ENCODE measurements at regions not wholly inside any gene's neighbourhood (a gene's known extent, or its start where the extent isn't known, plus 50 kb on each side); places are given as distances from the start of the nearest gene placed in this dataset.
"Not testable (repeated sequence)": the region's sequence is repeated elsewhere in the genome, so short reads cannot be mapped to it uniquely, and the experiment has no call there.

DNA sequence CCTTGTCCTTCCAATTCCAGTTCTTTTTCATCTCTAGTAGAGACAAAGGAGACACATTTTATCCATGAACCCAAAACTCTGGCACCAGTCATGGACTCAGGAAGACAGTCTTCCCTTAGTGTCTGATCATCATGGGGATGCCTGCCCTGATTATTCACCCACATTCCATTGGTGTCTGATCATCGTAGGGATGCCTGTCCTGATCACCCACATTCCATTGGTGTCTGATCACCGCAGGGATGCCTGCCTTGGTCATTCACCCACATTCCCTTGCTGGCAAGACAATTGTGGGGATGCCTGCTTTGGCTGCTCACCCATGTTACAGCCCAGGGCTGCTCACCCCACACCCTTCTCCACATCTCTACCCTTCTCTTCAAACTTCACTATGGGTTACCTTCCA, 136.9 kb downstream of the ZNF675 start:
- H3K36me3 Mint-ChIP-seq; H3K27ac Mint-ChIP-seq; DNase-seq; H3K4me1 Mint-ChIP-seq (ENCODE audit: low read depth); CTCF ChIA-PET; POLR2A ChIA-PET; intact Hi-C loops (cut with micrococcal nuclease); H3K9me3 Mint-ChIP-seq; H3K4me3 Mint-ChIP-seq; H3K27me3 Mint-ChIP-seq: not testable (repeated sequence)

DNA sequence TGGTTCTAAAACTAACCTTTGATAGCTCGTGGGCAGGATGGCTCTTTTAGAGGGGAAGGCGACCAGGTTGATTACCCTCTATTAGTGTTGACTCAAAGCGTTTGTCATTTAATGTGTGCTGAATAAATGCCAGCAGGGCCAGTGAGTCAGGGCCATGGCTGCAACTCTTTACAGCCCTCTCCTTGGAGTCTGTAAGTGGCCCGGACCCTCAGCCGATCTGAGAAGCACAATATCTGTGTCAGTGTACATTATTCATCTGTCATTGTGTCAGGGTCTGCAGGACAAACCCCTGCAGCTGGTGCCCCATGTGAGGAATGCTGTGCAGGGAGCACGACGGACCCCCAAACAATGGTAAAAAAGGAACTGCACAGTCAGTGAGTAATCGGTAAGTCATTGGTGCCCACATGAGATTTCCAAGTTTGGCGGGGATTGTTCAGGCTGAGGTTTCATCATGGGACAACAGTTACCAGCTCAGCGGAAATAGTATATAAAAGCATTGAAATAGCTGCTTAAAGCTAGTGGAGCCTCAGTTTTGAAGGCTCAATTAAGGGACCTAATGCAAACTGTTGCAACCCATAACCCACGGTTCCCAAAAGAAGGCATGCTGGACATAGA, 139.1 kb downstream of the ZNF675 start:
- ChIA-PET CTCF (no interaction called here), POLR2A (no interaction called here)
- Mint-ChIP-seq H3K36me3 (no peaks in the 10 kb centered on the region), H3K27ac (no peak overlapping the region), H3K9me3 (no peaks in the 10 kb centered on the region), H3K27me3 (no peaks in the 10 kb centered on the region), H3K4me3 (no peak overlapping the region), H3K4me1 (ENCODE audit: low read depth) (no peaks in the 10 kb centered on the region)
- intact Hi-C loops (cut with micrococcal nuclease): no loop called here
- DNase-seq: no peak

DNA sequence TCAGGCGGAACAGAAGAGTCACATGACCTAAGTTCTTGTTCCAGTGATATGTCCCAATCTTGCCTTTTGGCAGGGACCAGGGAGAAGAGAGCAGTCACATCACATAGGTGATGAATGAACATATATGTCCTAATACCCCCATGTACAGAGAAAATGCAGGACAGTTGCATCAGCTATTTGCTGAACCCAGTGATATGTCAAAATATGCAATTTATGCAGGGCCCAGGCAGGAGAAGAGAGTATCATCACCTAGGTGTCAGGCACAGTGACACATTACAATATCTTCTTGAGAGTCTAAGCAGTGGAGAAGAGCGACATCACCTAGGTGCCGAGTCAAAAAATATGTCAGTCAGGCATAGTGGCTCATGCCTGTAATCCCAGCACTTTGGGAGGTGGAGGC, 139.9 kb downstream of the ZNF675 start:
- intact Hi-C loops (cut with micrococcal nuclease): no loop called here
- H3K36me3 Mint-ChIP-seq: no peaks in the 10 kb centered on the region
- H3K9me3 Mint-ChIP-seq: no peaks in the 10 kb centered on the region
- no peak for DNase-seq
- H3K27me3 Mint-ChIP-seq: no peaks in the 10 kb centered on the region
- CTCF ChIA-PET: no interaction called here
- POLR2A ChIA-PET: no interaction called here
- H3K27ac Mint-ChIP-seq: no peak overlapping the region
- H3K4me3 Mint-ChIP-seq: no peak overlapping the region
- no peaks in the 10 kb centered on the region for H3K4me1 Mint-ChIP-seq (ENCODE audit: low read depth)

DNA sequence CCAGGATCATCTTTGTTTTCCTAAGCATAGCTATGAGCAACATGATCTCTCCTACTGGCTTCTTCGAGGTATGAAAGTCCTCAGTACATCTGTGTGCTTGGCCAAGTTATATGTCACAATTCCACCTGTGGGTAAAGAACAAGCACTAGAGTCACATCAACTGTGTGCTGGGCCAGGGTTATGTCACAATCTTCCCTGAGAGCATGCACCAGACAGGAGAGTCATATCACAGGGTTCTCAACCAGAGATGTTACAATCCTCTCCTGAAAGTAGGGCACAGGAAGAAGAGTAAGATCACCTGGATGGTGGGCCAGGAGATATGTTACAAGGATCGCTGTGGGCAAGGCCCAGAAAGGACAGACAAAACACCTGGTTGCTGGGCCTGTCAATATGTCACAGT, 143.7 kb downstream of the ZNF675 start:
- no peaks in the 10 kb centered on the region for H3K9me3 Mint-ChIP-seq
- ChIA-PET POLR2A (no interaction called here), CTCF (no interaction called here)
- H3K27me3 Mint-ChIP-seq: no peaks in the 10 kb centered on the region
- no peaks in the 10 kb centered on the region for H3K4me1 Mint-ChIP-seq (ENCODE audit: low read depth)
- H3K27ac Mint-ChIP-seq: no peak overlapping the region
- H3K36me3 Mint-ChIP-seq: no peaks in the 10 kb centered on the region
- DNase-seq: no peak
- H3K4me3 Mint-ChIP-seq: no peak overlapping the region
- intact Hi-C loops (cut with micrococcal nuclease): no loop called here

DNA sequence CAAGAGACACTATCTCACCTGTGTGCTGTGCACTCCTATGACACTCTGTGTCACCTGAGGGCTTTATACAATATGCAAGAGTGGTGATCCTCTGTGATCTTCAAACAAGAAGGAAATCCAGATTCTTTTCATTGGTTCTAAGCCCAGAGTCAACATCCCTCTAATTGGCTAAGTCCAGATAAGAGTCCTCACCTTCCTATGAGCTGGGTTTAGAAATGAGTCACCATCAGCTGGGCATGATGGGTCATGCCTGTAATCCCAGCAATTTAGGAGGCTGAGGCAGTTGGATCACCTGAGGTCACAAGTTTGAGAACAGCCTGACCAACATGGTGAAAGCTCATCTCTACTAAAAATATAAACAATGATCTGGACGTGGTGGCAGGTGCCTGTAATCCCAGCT, 144.4 kb downstream of the ZNF675 start:
- no peaks in the 10 kb centered on the region for H3K27me3 Mint-ChIP-seq
- H3K4me3 Mint-ChIP-seq: no peak overlapping the region
- intact Hi-C loops (cut with micrococcal nuclease): no loop called here
- CTCF ChIA-PET: no interaction called here
- no peaks in the 10 kb centered on the region for H3K4me1 Mint-ChIP-seq (ENCODE audit: low read depth)
- no peaks in the 10 kb centered on the region for H3K9me3 Mint-ChIP-seq
- DNase-seq: no peak
- H3K36me3 Mint-ChIP-seq: no peaks in the 10 kb centered on the region
- POLR2A ChIA-PET: no interaction called here
- H3K27ac Mint-ChIP-seq: no peak overlapping the region

DNA sequence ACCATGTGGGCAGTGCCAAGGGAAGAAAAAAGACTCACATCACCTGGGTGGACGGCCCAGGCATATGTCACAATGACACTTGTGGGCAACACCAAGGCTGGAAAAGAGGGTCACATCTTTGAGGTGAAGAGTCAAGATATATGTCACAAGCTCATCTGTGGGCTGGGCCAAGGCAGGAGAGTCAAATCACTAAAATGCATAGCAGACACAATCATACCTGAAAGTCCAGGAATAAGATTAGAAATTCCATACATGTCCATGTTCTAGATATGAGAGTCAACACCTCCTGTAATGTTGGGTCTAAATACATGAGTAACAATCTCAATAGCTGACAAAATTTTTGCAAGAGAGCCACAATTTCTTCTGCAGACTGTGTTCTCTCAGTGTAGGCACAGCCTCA, 145.0 kb downstream of the ZNF675 start:
- H3K4me3 Mint-ChIP-seq: no peak overlapping the region
- intact Hi-C loops (cut with micrococcal nuclease): no loop called here
- H3K36me3 Mint-ChIP-seq: no peaks in the 10 kb centered on the region
- ChIA-PET CTCF (no interaction called here), POLR2A (no interaction called here)
- no peaks in the 10 kb centered on the region for H3K9me3 Mint-ChIP-seq
- H3K27ac Mint-ChIP-seq: no peak overlapping the region
- H3K4me1 Mint-ChIP-seq (ENCODE audit: low read depth): no peaks in the 10 kb centered on the region
- H3K27me3 Mint-ChIP-seq: no peaks in the 10 kb centered on the region
- no peak for DNase-seq

DNA sequence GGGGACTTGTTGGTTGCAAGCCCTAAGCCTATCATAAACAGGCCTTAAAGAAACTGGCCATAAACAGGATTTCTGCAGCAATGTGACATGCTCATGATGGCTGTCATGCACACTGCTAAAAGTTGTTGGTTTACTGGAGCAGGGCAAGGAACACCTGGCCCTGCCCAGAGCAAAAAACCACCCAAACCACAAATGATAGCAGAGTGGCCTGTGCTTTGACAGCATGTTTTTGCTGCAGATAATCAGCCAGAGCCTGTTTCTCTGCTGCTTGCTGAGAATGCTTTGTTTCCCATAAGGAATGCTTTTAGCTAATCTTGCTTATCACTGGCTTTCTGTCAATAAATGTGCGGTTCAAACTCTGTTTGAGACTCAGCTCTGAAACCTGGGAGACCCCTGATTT, 144.9 kb upstream of the ZNF91 start:
- POLR2A ChIA-PET; H3K27ac Mint-ChIP-seq; DNase-seq; H3K9me3 Mint-ChIP-seq; H3K4me3 Mint-ChIP-seq; intact Hi-C loops (cut with micrococcal nuclease); H3K36me3 Mint-ChIP-seq; H3K4me1 Mint-ChIP-seq (ENCODE audit: low read depth); H3K27me3 Mint-ChIP-seq: not testable (repeated sequence)
- CTCF ChIA-PET: interaction anchor here (0.7 kb wide), 1 partner anchor 275 kb away, joined by 3 read pairs; no protein-coding TSS in a partner anchor

DNA sequence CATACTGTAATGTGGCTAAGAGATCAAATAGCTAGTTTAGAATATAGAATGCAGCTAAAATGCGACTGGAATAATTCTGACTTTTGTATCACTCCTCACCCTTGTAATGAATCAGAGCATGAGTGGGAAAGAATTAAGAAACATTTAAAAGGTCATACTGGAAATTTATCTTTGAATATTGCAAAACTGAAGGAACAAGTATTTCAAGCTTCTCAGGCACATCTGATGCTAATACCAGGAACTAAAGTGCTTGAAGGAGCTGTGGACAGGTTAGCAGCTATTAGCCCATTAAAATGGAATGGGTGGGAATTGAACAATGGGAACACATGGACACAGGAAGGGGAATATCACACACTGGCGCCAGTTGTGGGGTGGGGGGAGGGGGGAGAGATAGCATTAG, 144.2 kb upstream of the ZNF91 start:
- POLR2A ChIA-PET: no interaction called here
- CTCF ChIA-PET: interaction anchor here (0.7 kb wide), 1 partner anchor 276 kb away, joined by 3 read pairs; no protein-coding TSS in a partner anchor
- no peak overlapping the region for H3K27ac Mint-ChIP-seq
- no peak overlapping the region for H3K4me3 Mint-ChIP-seq
- DNase-seq: no peak
- H3K4me1 Mint-ChIP-seq (ENCODE audit: low read depth): no peaks in the 10 kb centered on the region
- H3K36me3 Mint-ChIP-seq: no peaks in the 10 kb centered on the region
- intact Hi-C loops (cut with micrococcal nuclease): no loop called here
- H3K9me3 Mint-ChIP-seq: peaks cover under 1% of the 10 kb centered on the region
- H3K27me3 Mint-ChIP-seq: no peaks in the 10 kb centered on the region

DNA sequence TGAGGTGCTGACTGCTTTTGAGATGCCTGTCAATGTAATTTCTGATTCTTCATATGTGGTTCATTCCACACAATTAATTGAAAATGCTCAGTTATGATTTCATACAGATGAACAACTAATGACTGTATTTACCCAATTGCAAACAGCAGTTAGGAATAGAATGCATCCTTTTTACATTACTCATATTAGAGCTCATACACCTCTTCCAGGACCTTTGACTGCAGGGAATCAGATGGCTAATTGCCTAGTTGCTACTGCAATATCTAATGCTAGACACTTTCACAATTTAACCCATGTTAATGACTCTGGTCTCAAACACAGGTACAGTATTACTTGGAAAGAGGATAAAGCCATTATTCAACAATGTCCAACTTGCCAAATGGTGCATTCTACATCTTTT, 141.9 kb upstream of the ZNF91 start:
- H3K4me3 Mint-ChIP-seq; H3K4me1 Mint-ChIP-seq (ENCODE audit: low read depth); H3K36me3 Mint-ChIP-seq; H3K27ac Mint-ChIP-seq; CTCF ChIA-PET; intact Hi-C loops (cut with micrococcal nuclease); DNase-seq; POLR2A ChIA-PET; H3K27me3 Mint-ChIP-seq: not testable (repeated sequence)
- H3K9me3 Mint-ChIP-seq: peaks cover 10% of the 10 kb centered on the region

DNA sequence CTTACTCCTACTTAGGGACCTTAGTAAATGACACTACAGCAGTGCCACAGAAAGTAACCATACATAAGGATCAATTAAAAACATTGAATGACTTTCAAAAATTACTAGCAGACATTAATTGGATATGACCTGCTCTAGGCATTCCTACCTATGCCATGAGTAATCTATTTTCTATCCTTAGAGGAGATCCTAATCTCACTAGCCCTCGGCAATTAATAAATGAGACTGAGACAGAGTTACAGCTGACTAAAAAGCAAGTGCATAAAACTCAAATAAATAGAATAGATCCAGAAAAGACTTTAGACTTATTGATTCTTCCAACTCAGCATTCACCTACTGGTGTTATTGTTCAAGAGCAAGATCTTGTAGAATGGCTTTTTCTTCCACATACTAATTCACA, 141.1 kb upstream of the ZNF91 start:
- H3K4me1 Mint-ChIP-seq (ENCODE audit: low read depth); CTCF ChIA-PET; H3K36me3 Mint-ChIP-seq; H3K4me3 Mint-ChIP-seq; DNase-seq; intact Hi-C loops (cut with micrococcal nuclease); POLR2A ChIA-PET; H3K27ac Mint-ChIP-seq; H3K27me3 Mint-ChIP-seq: not testable (repeated sequence)
- H3K9me3 Mint-ChIP-seq: peaks cover 12% of the 10 kb centered on the region

DNA sequence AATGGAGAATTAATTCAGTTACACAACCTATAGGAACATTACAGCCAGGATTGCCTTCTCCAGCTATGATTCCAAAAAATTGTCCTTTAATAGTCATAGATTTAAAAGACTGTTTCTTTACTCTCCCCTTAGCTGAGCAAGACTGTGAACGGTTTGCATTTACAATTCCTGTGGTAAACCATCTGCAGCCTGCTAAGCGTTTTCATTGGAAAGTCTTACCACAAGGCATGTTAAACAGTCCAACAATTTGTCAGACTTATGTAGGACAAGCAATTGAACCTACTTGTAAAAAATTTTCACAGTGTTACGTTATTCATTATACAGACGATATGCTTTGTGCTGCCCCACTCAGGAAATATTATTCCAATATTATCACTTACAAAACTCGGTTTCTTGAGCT, 140.6 kb upstream of the ZNF91 start:
- H3K4me1 Mint-ChIP-seq (ENCODE audit: low read depth); DNase-seq; intact Hi-C loops (cut with micrococcal nuclease); H3K27ac Mint-ChIP-seq; H3K4me3 Mint-ChIP-seq; POLR2A ChIA-PET; H3K36me3 Mint-ChIP-seq; H3K27me3 Mint-ChIP-seq; CTCF ChIA-PET: not testable (repeated sequence)
- H3K9me3 Mint-ChIP-seq: peaks cover 12% of the 10 kb centered on the region

DNA sequence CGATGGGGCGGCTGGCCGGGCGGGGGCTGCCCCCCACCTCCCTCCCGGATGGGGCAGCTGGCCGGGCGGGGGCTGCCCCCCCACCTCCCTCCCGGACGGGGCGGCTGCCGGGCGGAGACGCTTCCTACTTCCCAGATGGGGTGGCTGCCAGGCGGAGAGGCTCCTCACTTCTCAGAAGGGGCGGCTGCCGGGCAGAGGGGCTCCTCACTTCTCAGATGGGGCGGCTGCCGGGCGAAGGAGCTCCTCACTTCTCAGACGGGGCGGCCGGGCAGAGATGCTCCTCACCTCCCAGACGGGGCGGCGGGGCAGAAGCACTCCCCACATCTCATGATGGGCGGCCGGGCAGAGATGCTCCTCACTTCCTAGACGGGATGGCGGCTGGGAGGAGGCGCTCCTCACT, 138.2 kb upstream of the ZNF91 start:
- H3K9me3 Mint-ChIP-seq: peaks cover 22% of the 10 kb centered on the region
- DNase-seq; H3K4me1 Mint-ChIP-seq (ENCODE audit: low read depth); CTCF ChIA-PET; H3K27ac Mint-ChIP-seq; H3K27me3 Mint-ChIP-seq; POLR2A ChIA-PET; H3K36me3 Mint-ChIP-seq; H3K4me3 Mint-ChIP-seq; intact Hi-C loops (cut with micrococcal nuclease): not testable (repeated sequence)

DNA sequence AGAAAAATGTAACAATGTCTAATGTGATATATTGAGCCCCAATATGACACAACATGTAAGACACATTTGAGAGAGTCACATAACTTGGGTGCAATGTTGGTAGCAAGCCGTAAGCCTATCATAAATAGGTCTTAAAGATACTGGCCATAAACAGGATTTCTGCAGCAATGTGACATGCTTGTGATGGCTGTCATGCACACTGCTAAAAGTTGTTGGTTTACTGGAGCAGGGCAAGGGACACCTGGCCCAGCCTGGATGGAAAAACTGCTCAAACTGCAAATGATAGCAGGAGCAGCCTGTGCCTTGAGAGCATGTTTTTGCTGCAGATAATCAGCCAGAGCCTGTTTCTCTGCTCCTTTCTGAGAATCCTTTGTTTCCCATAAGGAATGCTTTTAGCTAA, 136.7 kb upstream of the ZNF91 start:
- CTCF ChIA-PET: no interaction called here
- DNase-seq: no peak
- H3K4me3 Mint-ChIP-seq: no peak overlapping the region
- POLR2A ChIA-PET: no interaction called here
- H3K9me3 Mint-ChIP-seq: peaks cover 36% of the 10 kb centered on the region
- H3K27ac Mint-ChIP-seq: no peak overlapping the region
- H3K36me3 Mint-ChIP-seq: no peaks in the 10 kb centered on the region
- peaks cover 1% of the 10 kb centered on the region for H3K27me3 Mint-ChIP-seq
- H3K4me1 Mint-ChIP-seq (ENCODE audit: low read depth): peaks cover 4% of the 10 kb centered on the region
- intact Hi-C loops (cut with micrococcal nuclease): no loop called here
